C4-2B (cell line): ENCODE measurements at regions not wholly inside any gene's neighbourhood (a gene's known extent, or its start where the extent isn't known, plus 50 kb on each side); places are given as distances from the start of the nearest gene placed in this dataset.

Experiments
- CTCF ChIP-seq: fragments of 450-650 bp; conservative IDR thresholded peaks from 2 replicates; pipeline ENCODE4 v1.5.1; 2017; ENCODE audit warnings: mild to moderate bottlenecking
- ZFX ChIP-seq: fragments of 450-650 bp; IDR thresholded peaks from 2 replicates; pipeline ENCODE4 v1.6.1; 2017

GRCh38 chr10:105770524-105771212 lies 1129.6 kb downstream of the SORCS3 start:
- no peak for TF ChIP-seq CTCF
- no peak for TF ChIP-seq ZFX
